H1 (cell line): ENCODE measurements at regions not wholly inside any gene's neighbourhood (a gene's known extent, or its start where the extent isn't known, plus 50 kb on each side); places are given as distances from the start of the nearest gene placed in this dataset.

ENCODE experiments used
- CTCF ChIA-PET: fragments of 300-600 bp; sonication (Branson Sonifier 250); formaldehyde crosslinking; loops from one replicate; lab custom pipeline; 2021; ENCODE audit not compliant: partially characterized antibody; lab: Charles Lee
- POLR2A ChIA-PET: fragments of 300-600 bp; sonication (Branson Sonifier 250); formaldehyde crosslinking; loops from one replicate; lab custom pipeline; 2021; ENCODE audit warnings: inconsistent platforms; ENCODE audit not compliant: partially characterized antibody; lab: Charles Lee
- DNase-seq, 2 experiments: peaks; one replicate each; pipeline versions ENCODE4 v3.0.0 to v3.0.0-alpha.2; 2010 to 2022; ENCODE audit warnings: low spot score in 2 of 2, low read depth in 1 of 2, mixed read lengths in 1 of 2
- FAIRE-seq: peaks from 2 replicates; lab custom pipeline; 2011; peaks lifted over from hg19 to GRCh38; lab: Jason Lieb, UNC
- H2AFZ ChIP-seq: 2 replicates; pipeline ENCODE4 v1.8.1; 2012; ENCODE audit warnings: low read length, inconsistent platforms
- H2AK5ac ChIP-seq: 2 replicates; pipeline ENCODE4 v1.6.1; 2013; ENCODE audit warnings: low read depth, low read length
- H2BK120ac ChIP-seq: replicated peaks from 2 replicates; pipeline ENCODE3; 2013; ENCODE audit warnings: low read depth, low read length, inconsistent platforms
- H2BK12ac ChIP-seq: 2 replicates; pipeline ENCODE4 v1.6.1; 2013; ENCODE audit warnings: low read depth, low read length
- H2BK15ac ChIP-seq: 2 replicates; pipeline ENCODE4 v1.6.1; 2013; ENCODE audit warnings: low read length
- H2BK20ac ChIP-seq: 2 replicates; pipeline ENCODE4 v1.6.1; 2013; ENCODE audit warnings: low read length
- H2BK5ac ChIP-seq: 2 replicates; pipeline ENCODE4 v1.6.1; 2013; ENCODE audit warnings: low read depth, low read length
- H3K14ac ChIP-seq: 2 replicates; pipeline ENCODE4 v1.6.1; 2013; ENCODE audit warnings: inconsistent platforms; ENCODE audit not compliant: insufficient read length
- H3K18ac ChIP-seq: 2 replicates; pipeline ENCODE4 v1.6.1; 2013; ENCODE audit warnings: low read length; ENCODE audit errors: extremely low read depth
- H3K23ac ChIP-seq: 2 replicates; pipeline ENCODE4 v1.6.1; 2013; ENCODE audit warnings: inconsistent platforms; ENCODE audit not compliant: insufficient read length
- H3K23me2 ChIP-seq: 2 replicates; pipeline ENCODE4 v1.6.1; 2013; ENCODE audit warnings: low read depth, low read length
- H3K27ac ChIP-seq: 2 replicates; pipeline ENCODE4 v1.6.1; 2011; ENCODE audit warnings: low read depth, low read length, inconsistent platforms
- H3K27me3 ChIP-seq, 4 experiments: replicated peaks in 1 of 4; 1 replicate in 1 of 4; 2 replicates in 3 of 4; pipeline versions ENCODE4 v1.6.1 to v1.8.1; 2011 to 2013; ENCODE audit warnings: low read length in 3 of 4, mild to moderate bottlenecking in 3 of 4, inconsistent platforms in 2 of 4, mixed read lengths in 2 of 4, moderate library complexity in 1 of 4; ENCODE audit not compliant: control insufficient read depth in 3 of 4, insufficient read depth in 3 of 4; ENCODE audit errors: extremely low read depth in 1 of 4
- H3K36me3 ChIP-seq, 4 experiments: 2 replicates each; pipeline versions ENCODE4 v1.6.1 to v1.8.1; 2011 to 2013; ENCODE audit warnings: mild to moderate bottlenecking in 4 of 4, low read length in 3 of 4, moderate library complexity in 2 of 4, control low read depth in 1 of 4, inconsistent platforms in 1 of 4; ENCODE audit not compliant: insufficient read depth in 4 of 4, control insufficient read depth in 2 of 4
- H3K4ac ChIP-seq: replicated peaks from 2 replicates; pipeline ENCODE3; 2013; ENCODE audit warnings: low read length, low read depth, mixed read lengths, inconsistent platforms; ENCODE audit not compliant: insufficient read length
- H3K4me1 ChIP-seq, 4 experiments: replicated peaks in 1 of 4; 1 replicate in 1 of 4; 2 replicates in 3 of 4; pipeline versions ENCODE4 v1.6.1 to v1.8.1; 2011 to 2013; ENCODE audit warnings: low read length in 3 of 4, inconsistent platforms in 2 of 4, mixed read lengths in 1 of 4; ENCODE audit not compliant: insufficient read depth in 4 of 4, control insufficient read depth in 3 of 4
- H3K4me2 ChIP-seq, 2 experiments: 2 replicates each; pipeline versions ENCODE4 v1.6.1 to v1.8.1; 2011 to 2013; ENCODE audit warnings: low read depth in 2 of 2, low read length in 2 of 2, control low read depth in 1 of 2, inconsistent platforms in 1 of 2, mild to moderate bottlenecking in 1 of 2; ENCODE audit not compliant: insufficient read depth in 1 of 2
- H3K4me3 ChIP-seq, 4 experiments: fragments of 200-600, 300-600 bp in 1 of 4; sonication (generic), shearing (Covaris generic), sonication (Bioruptor Twin) in 1 of 4; 2 replicates each; pipeline versions ENCODE4 v1.5.1 to v1.8.1; 2011 to 2016; ENCODE audit warnings: low read length in 4 of 4, low read depth in 3 of 4, control low read depth in 2 of 4, inconsistent platforms in 2 of 4, mild to moderate bottlenecking in 2 of 4, mixed read lengths in 1 of 4, moderate library complexity in 1 of 4; ENCODE audit not compliant: insufficient read depth in 2 of 4; ENCODE audit errors: extremely low read depth in 1 of 4
- H3K56ac ChIP-seq: replicated peaks from 2 replicates; pipeline ENCODE3; 2013; ENCODE audit warnings: low read depth, mild to moderate bottlenecking, mixed read lengths, low read length, inconsistent platforms; ENCODE audit not compliant: insufficient read length
- H3K79me1 ChIP-seq: 2 replicates; pipeline ENCODE4 v1.6.1; 2013; ENCODE audit warnings: low read depth, low read length, control low read depth
- H3K79me2 ChIP-seq, 2 experiments: 2 replicates each; pipeline versions ENCODE4 v1.6.1 to v1.8.1; 2012 to 2013; ENCODE audit warnings: low read length in 2 of 2, mild to moderate bottlenecking in 2 of 2, inconsistent platforms in 1 of 2; ENCODE audit not compliant: insufficient read depth in 2 of 2, control insufficient read depth in 1 of 2
- H3K9ac ChIP-seq, 4 experiments: replicated peaks in 1 of 4; 1 replicate in 1 of 4; 2 replicates in 3 of 4; pipeline versions ENCODE4 v1.6.1 to v1.8.1; 2011 to 2013; ENCODE audit warnings: low read depth in 3 of 4, low read length in 3 of 4, control low read depth in 2 of 4, mild to moderate bottlenecking in 2 of 4, moderate library complexity in 2 of 4, inconsistent platforms in 1 of 4; ENCODE audit errors: extremely low read depth in 1 of 4
- H3K9me3 ChIP-seq, 2 experiments: 2 replicates each; pipeline versions ENCODE4 v1.6.1 to v1.8.1; 2012 to 2013; ENCODE audit warnings: mild to moderate bottlenecking in 2 of 2, moderate library complexity in 2 of 2, control low read depth in 1 of 2, inconsistent platforms in 1 of 2, low read depth in 1 of 2, low read length in 1 of 2, mixed read lengths in 1 of 2; ENCODE audit not compliant: insufficient read depth in 2 of 2
- H4K20me1 ChIP-seq, 2 experiments: replicated peaks in 1 of 2; 2 replicates each; pipeline versions ENCODE3 to v1.8.1; 2011 to 2013; ENCODE audit warnings: inconsistent platforms in 2 of 2, low read length in 2 of 2, mild to moderate bottlenecking in 1 of 2; ENCODE audit not compliant: insufficient read depth in 2 of 2, control insufficient read depth in 1 of 2
- H4K5ac ChIP-seq: 2 replicates; pipeline ENCODE4 v1.6.1; 2013; ENCODE audit warnings: low read length, low read depth, mixed read lengths, inconsistent platforms; ENCODE audit not compliant: insufficient read length
- H4K8ac ChIP-seq: 2 replicates; pipeline ENCODE4 v1.8.0; 2013; ENCODE audit warnings: mild to moderate bottlenecking, moderate library complexity, low read length, inconsistent platforms; ENCODE audit not compliant: insufficient read depth; ENCODE audit errors: extremely low read depth
- H4K91ac ChIP-seq: replicated peaks from 2 replicates; pipeline ENCODE3; 2013; ENCODE audit warnings: low read length, mixed read lengths, inconsistent platforms; ENCODE audit not compliant: insufficient read length
- BRCA1 ChIP-seq: IDR thresholded peaks from 2 replicates; pipeline ENCODE4 v1.6.1; 2012; ENCODE audit warnings: low read depth, low read length, improper control_type of control experiment
- CBX5 ChIP-seq: fragments of 300-800, 300-1000 bp; sonication (generic); IDR thresholded peaks from 2 replicates; pipeline ENCODE4 v1.7.1; 2016; ENCODE audit warnings: antibody characterized with exemption, low read length, low read depth
- CBX8 ChIP-seq: fragments of 300-800, 300-1000 bp; sonication (generic); IDR thresholded peaks from 2 replicates; pipeline ENCODE4 v1.7.1; 2016; ENCODE audit warnings: low read depth, low read length, borderline replicate concordance
- CHD2 ChIP-seq: IDR thresholded peaks from 2 replicates; pipeline ENCODE4 v1.6.1; 2012; ENCODE audit warnings: low read length, improper control_type of control experiment
- GTF2F1 ChIP-seq: IDR thresholded peaks from 2 replicates; pipeline ENCODE4 v1.6.1; 2012; ENCODE audit warnings: low read depth, low read length, improper control_type of control experiment, borderline replicate concordance
- PHF8 ChIP-seq: fragments of 200-600 bp; sonication (generic); conservative IDR thresholded peaks from 2 replicates; pipeline ENCODE4 v1.7.1; 2012; ENCODE audit warnings: low read depth, mild to moderate bottlenecking, inconsistent platforms, low read length, moderate library complexity
- SP2 ChIP-seq: IDR thresholded peaks from 2 replicates; pipeline ENCODE4 v1.6.1; 2012; ENCODE audit warnings: mild to moderate bottlenecking, low read length, inconsistent platforms
- SP4 ChIP-seq: IDR thresholded peaks from 2 replicates; pipeline ENCODE4 v1.6.1; 2012; ENCODE audit warnings: low read length, inconsistent platforms
- SUZ12 ChIP-seq: fragments of 200-600 bp; sonication (generic); IDR thresholded peaks from 2 replicates; pipeline ENCODE4 v1.6.1; 2012; ENCODE audit warnings: mild to moderate bottlenecking, inconsistent platforms, low read length, moderate library complexity, mixed read lengths
- TEAD4 ChIP-seq: IDR thresholded peaks from 2 replicates; pipeline ENCODE4 v1.6.1; 2012; ENCODE audit warnings: low read depth, low read length, inconsistent platforms, mixed read lengths
- YY1 ChIP-seq: IDR thresholded peaks from 2 replicates; pipeline ENCODE4 v1.6.1; 2011; ENCODE audit warnings: low read depth, mild to moderate bottlenecking, low read length
- WGBS, 2 experiments: shearing (Covaris generic) in 1 of 2; methylation state at CpG; one replicate each; pipeline versions ENCODE4 v1.1.6 to v1.1.7; 2013 to 2015; ENCODE audit warnings: low lambda C conversion rate in 2 of 2, mixed read lengths in 2 of 2, inconsistent platforms in 1 of 2, low coverage in 1 of 2, missing lambda C conversion rate in 1 of 2; ENCODE audit not compliant: insufficient replicate concordance in 2 of 2, insufficient coverage in 1 of 2, insufficient read length in 1 of 2; ENCODE audit errors: extremely low coverage in 1 of 2, missing lambda C conversion rate in 1 of 2; 5-methylcytosine and 5-hydroxymethylcytosine counted together
- TF ChIP-seq, protein P1 (sequence below): IDR thresholded peaks from 2 replicates; pipeline ENCODE4 v1.6.1; 2011; ENCODE audit warnings: low read depth, mild to moderate bottlenecking, low read length; ENCODE audit not compliant: insufficient read depth
- TF ChIP-seq, protein P2 (sequence below): IDR thresholded peaks from 2 replicates; pipeline ENCODE4 v1.6.1; 2012; ENCODE audit warnings: inconsistent platforms

DNA sequence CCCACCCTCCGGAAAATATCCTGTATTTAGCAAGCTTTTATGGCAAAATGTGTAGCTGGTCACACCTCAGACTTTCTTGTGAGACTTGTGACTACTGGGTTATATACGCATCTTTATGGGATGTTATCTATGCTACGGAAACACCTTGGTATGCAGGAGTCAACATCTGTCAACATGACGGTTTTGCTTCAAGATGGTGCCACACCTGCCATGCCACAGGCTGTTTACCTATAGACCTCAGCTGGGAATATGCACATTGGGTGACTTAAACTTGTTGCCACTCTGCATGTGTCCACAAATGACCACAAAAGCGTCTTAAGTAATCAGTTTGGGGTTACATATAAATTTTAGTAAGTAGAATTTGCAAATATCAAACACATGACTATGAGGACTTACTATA lies 192.3 kb upstream of the ATP6AP2 start:
- H2BK12ac ChIP-seq = no peak overlapping the region
- no peak overlapping the region for H2AFZ ChIP-seq
- H3K9me3 ChIP-seq = no peaks in the 10 kb centered on the region
- H2BK5ac ChIP-seq = no peak overlapping the region
- no peak overlapping the region for H3K18ac ChIP-seq
- no peak for FAIRE-seq
- no peak overlapping the region for H3K9ac ChIP-seq
- no peak overlapping the region for H3K4me3 ChIP-seq
- H3K27me3 ChIP-seq = no peaks in the 10 kb centered on the region
- no peaks in the 10 kb centered on the region for H3K79me1 ChIP-seq
- H3K23me2 ChIP-seq = no peaks in the 10 kb centered on the region
- no peak overlapping the region for H4K8ac ChIP-seq
- no peak overlapping the region for H3K4me2 ChIP-seq
- no peaks in the 10 kb centered on the region for H3K79me2 ChIP-seq
- POLR2A ChIA-PET = no interaction called here
- no peak overlapping the region for H2AK5ac ChIP-seq
- H2BK20ac ChIP-seq = no peak overlapping the region
- no peak overlapping the region for H3K4ac ChIP-seq
- H3K4me1 ChIP-seq = no peaks in the 10 kb centered on the region
- H3K14ac ChIP-seq = no peak overlapping the region
- no peak overlapping the region for H3K56ac ChIP-seq
- no peaks in the 10 kb centered on the region for H3K36me3 ChIP-seq
- CTCF ChIA-PET = no interaction called here
- no peak overlapping the region for H4K5ac ChIP-seq
- H4K91ac ChIP-seq = no peak overlapping the region
- H2BK120ac ChIP-seq = no peak overlapping the region
- H2BK15ac ChIP-seq = no peak overlapping the region
- DNase-seq = no peak
- 86% methylated on average over 5 of the region's 5 CpGs; no CpG with 5 or more reads in 1 of the 2 experiments for WGBS, 2 experiments
- no peak overlapping the region for H3K23ac ChIP-seq
- H3K27ac ChIP-seq = no peak overlapping the region
- H4K20me1 ChIP-seq = no peaks in the 10 kb centered on the region
- TF ChIP-seq CBX5 = no peak
- TF ChIP-seq BRCA1 = no peak
- no peak for TF ChIP-seq SP2
- no peak for TF ChIP-seq CBX8
- no peak for TF ChIP-seq TEAD4
- no peak for TF ChIP-seq PHF8
- no peak for TF ChIP-seq SP4
- TF ChIP-seq, protein P1, sequence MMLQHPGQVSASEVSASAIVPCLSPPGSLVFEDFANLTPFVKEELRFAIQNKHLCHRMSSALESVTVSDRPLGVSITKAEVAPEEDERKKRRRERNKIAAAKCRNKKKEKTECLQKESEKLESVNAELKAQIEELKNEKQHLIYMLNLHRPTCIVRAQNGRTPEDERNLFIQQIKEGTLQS = no peak
- TF ChIP-seq SUZ12 = no peak
- TF ChIP-seq, protein P2, sequence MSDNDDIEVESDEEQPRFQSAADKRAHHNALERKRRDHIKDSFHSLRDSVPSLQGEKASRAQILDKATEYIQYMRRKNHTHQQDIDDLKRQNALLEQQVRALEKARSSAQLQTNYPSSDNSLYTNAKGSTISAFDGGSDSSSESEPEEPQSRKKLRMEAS = no peak
- no peak for TF ChIP-seq YY1
- no peak for TF ChIP-seq GTF2F1
- TF ChIP-seq CHD2 = no peak
